Transverse colon (tissue), 4 donors: ENCODE measurements at regions not wholly inside any gene's neighbourhood (a gene's known extent, or its start where the extent isn't known, plus 50 kb on each side); places are given as distances from the start of the nearest gene placed in this dataset.

Source experiments
- DNase-seq: peaks from one replicate; pipeline ENCODE4 v3.0.0-alpha.2; 2019
- H3K27ac ChIP-seq, 4 donors: fragments of 200-600 bp; sonication (generic); 2 replicates each; pipeline ENCODE4 v1.5.1; 2016 to 2018; ENCODE audit warnings: inconsistent platforms in 4 of 4
- H3K27me3 ChIP-seq: fragments of 200-600 bp; sonication (generic); 2 replicates; pipeline ENCODE4 v1.5.1; 2017; ENCODE audit warnings: inconsistent platforms
- H3K36me3 ChIP-seq, 4 donors: fragments of 200-600 bp; sonication (generic); 2 replicates each; pipeline ENCODE4 v1.5.1; 2017 to 2019; ENCODE audit warnings: inconsistent platforms in 4 of 4
- H3K4me1 ChIP-seq, 4 donors: fragments of 200-600 bp; sonication (generic); 2 replicates each; pipeline ENCODE4 v1.5.1; 2017 to 2020; ENCODE audit warnings: inconsistent platforms in 4 of 4
- H3K4me3 ChIP-seq, 4 donors: fragments of 200-600 bp; sonication (generic); 1 replicate in 1 of 4; 2 replicates in 3 of 4; pipeline versions ENCODE4 v1.5.1 to v1.6.1; 2017 to 2019; ENCODE audit warnings: inconsistent platforms in 4 of 4
- H3K9me3 ChIP-seq, 2 donors: fragments of 200-600 bp; sonication (generic); 2 replicates each; pipeline ENCODE4 v1.5.1; 2017 to 2019; ENCODE audit warnings: inconsistent platforms in 2 of 2
- CTCF ChIP-seq, 5 experiments: fragments of 200-600 bp in 3 of 5; fragments of 450-650 bp in 2 of 5; sonication (generic) in 3 of 5; IDR thresholded peaks; 1 replicate in 2 of 5; 2 replicates in 3 of 5; pipeline ENCODE4 v1.5.1; 2016 to 2017; ENCODE audit warnings: antibody characterized with exemption in 5 of 5, inconsistent platforms in 3 of 5, mild to moderate bottlenecking in 2 of 5, moderate library complexity in 1 of 5
- EP300 ChIP-seq: sonication (generic); formaldehyde crosslinking; IDR thresholded peaks from one replicate; pipeline ENCODE4 v1.6.1; 2017; ENCODE audit warnings: antibody characterized with exemption, low read depth
- POLR2A ChIP-seq: fragments of 450-650 bp; IDR thresholded peaks from one replicate; pipeline ENCODE4 v1.6.1; 2016; ENCODE audit warnings: antibody characterized with exemption, mild to moderate bottlenecking, moderate library complexity
- POLR2AphosphoS5 ChIP-seq, 3 donors: sonication (generic); formaldehyde crosslinking; IDR thresholded peaks; one replicate each; pipeline ENCODE4 v1.6.1; 2016; ENCODE audit warnings: antibody characterized with exemption in 3 of 3
- WGBS, 2 donors: methylation state at CpG; one replicate each; pipeline ENCODE4 v1.1.5; 2018; ENCODE audit warnings: low coverage in 1 of 2; 5-methylcytosine and 5-hydroxymethylcytosine counted together
- in situ Hi-C, 4 donors: fragments of 200-750 bp; cut with MboI; loops; one replicate each; pipeline versions ENCODE4 v1.15.0 to v1.15.1; 2017; ENCODE audit warnings: low sequenced_read_pairs in 3 of 4, low pct_ligation_motif_present in 1 of 4, low pct_unique_long_range_greater_than_20kb in 1 of 4
- intact Hi-C: fragments of 100-400 bp; cut with DNase I; formaldehyde crosslinking; loops from one replicate; pipeline ENCODE4 v1.15.1; 2023; ENCODE audit warnings: low total_unique reads

- in situ Hi-C loops (no loop called here), intact Hi-C loops (no loop called here)
- Histone ChIP-seq H3K9me3 (no peaks in the 10 kb centered on the region), H3K27ac (no peak overlapping the region), H3K4me1 (no peaks in the 10 kb centered on the region), H3K36me3 (no peaks in the 10 kb centered on the region), H3K27me3 (no peaks in the 10 kb centered on the region), H3K4me3 (no peak overlapping the region)
- no peak for DNase-seq
- TF ChIP-seq EP300 (no peak), POLR2A (no peak), CTCF (IDR thresholded peaks at IDR 0.05) (no peak), POLR2AphosphoS5 (IDR thresholded peaks at IDR 0.05) (no peak)
Observed at GRCh38 chr16:76899767-76900166, 291.2 kb upstream of the MON1B start.

GRCh38 chr16:76900285-76901263, 290.4 kb upstream of the MON1B start:
- no peak for DNase-seq
- intact Hi-C loops = no loop called here

GRCh38 chr16:76906552-76906951, 284.4 kb upstream of the MON1B start:
- no peaks in the 10 kb centered on the region for H3K36me3 ChIP-seq
- TF ChIP-seq EP300 = no peak
- no peak for TF ChIP-seq POLR2A
- TF ChIP-seq CTCF (IDR thresholded peaks at IDR 0.05) = no peak
- no peak for TF ChIP-seq POLR2AphosphoS5 (IDR thresholded peaks at IDR 0.05)
- H3K27ac ChIP-seq = no peak overlapping the region
- H3K4me3 ChIP-seq = no peak overlapping the region
- no peaks in the 10 kb centered on the region for H3K27me3 ChIP-seq
- in situ Hi-C loops (no loop called here), intact Hi-C loops (no loop called here)
- DNase-seq = no peak
- H3K9me3 ChIP-seq = no peaks in the 10 kb centered on the region
- no peaks in the 10 kb centered on the region for H3K4me1 ChIP-seq
- 71 to 76% methylated on average over 1 to 2 of the region's 2 CpGs for WGBS, 2 donors

More at GRCh38 chr16:76900285-76901263, 290.4 kb upstream of the MON1B start:
- no peak overlapping the region for H3K27ac ChIP-seq
- in situ Hi-C loops = no loop called here
- 41 to 57% methylated on average over 6 of the region's 6 CpGs for WGBS, 2 donors
- TF ChIP-seq CTCF (IDR thresholded peaks at IDR 0.05) (no peak), EP300 (no peak), POLR2AphosphoS5 (IDR thresholded peaks at IDR 0.05) (no peak), POLR2A (no peak)
- no peaks in the 10 kb centered on the region for H3K9me3 ChIP-seq
- no peaks in the 10 kb centered on the region for H3K4me1 ChIP-seq
- H3K36me3 ChIP-seq = no peaks in the 10 kb centered on the region
- H3K27me3 ChIP-seq = no peaks in the 10 kb centered on the region
- no peak overlapping the region for H3K4me3 ChIP-seq

GRCh38 chr16:76910931-76911330, 280.1 kb upstream of the MON1B start:
- no peaks in the 10 kb centered on the region for H3K27me3 ChIP-seq
- TF ChIP-seq POLR2A (no peak), EP300 (no peak), CTCF (IDR thresholded peaks at IDR 0.05) (no peak), POLR2AphosphoS5 (IDR thresholded peaks at IDR 0.05) (no peak)
- no peak overlapping the region for H3K27ac ChIP-seq
- DNase-seq = no peak
- H3K4me3 ChIP-seq = no peak overlapping the region
- 64% methylated on average over 3 of the region's 3 CpGs; no CpG with 5 or more reads in 1 of the 2 donors for WGBS, 2 donors
- in situ Hi-C loops (no loop called here), intact Hi-C loops (no loop called here)
- H3K9me3 ChIP-seq = no peaks in the 10 kb centered on the region
- no peaks in the 10 kb centered on the region for H3K4me1 ChIP-seq
- no peaks in the 10 kb centered on the region for H3K36me3 ChIP-seq
